ENCODE measurements at regions not wholly inside any gene's neighbourhood (a gene's known extent, or its start where the extent isn't known, plus 50 kb on each side); places are given as distances from the start of the nearest gene placed in this dataset.
"Not testable (repeated sequence)": the region's sequence is repeated elsewhere in the genome, so short reads cannot be mapped to it uniquely, and the experiment has no call there.

GRCh38 chr6:28585335-28585734 lies 59.7 kb downstream of the GPX5 start:
- DNase-seq (ENCODE audit: low spot score) = no peak

- no peak for DNase-seq (ENCODE audit: low spot score)
These were observed 60.6 kb downstream of the GPX5 start for GRCh38 chr6:28586324-28586723.

- no peak for DNase-seq (ENCODE audit: low spot score)
These were observed 61.5 kb downstream of the GPX5 start for GRCh38 chr6:28586962-28587745.

- no peak for DNase-seq (ENCODE audit: low spot score)
These were observed 62.0 kb downstream of the GPX5 start for GRCh38 chr6:28587746-28588075.

- no peak for DNase-seq (ENCODE audit: low spot score)
These were observed 63.0 kb downstream of the GPX5 start for GRCh38 chr6:28588666-28589065.

GRCh38 chr6:28589234-28589956 lies 63.7 kb downstream of the GPX5 start:
- DNase-seq (ENCODE audit: low spot score) = peak; percentile 86

GRCh38 chr6:28589957-28590349 lies 64.3 kb downstream of the GPX5 start:
- DNase-seq (ENCODE audit: low spot score) = no peak

- peak; percentile 50 for DNase-seq (ENCODE audit: low spot score)
These were observed 71.6 kb downstream of the GPX5 start for GRCh38 chr6:28597217-28597835.

GRCh38 chr6:28597924-28598722 lies 72.4 kb downstream of the GPX5 start:
- DNase-seq (ENCODE audit: low spot score) = no peak

- no peak for DNase-seq (ENCODE audit: low spot score)
These were observed 73.3 kb downstream of the GPX5 start for GRCh38 chr6:28598757-28599686.

GRCh38 chr6:28600245-28600644 lies 74.6 kb downstream of the GPX5 start:
- DNase-seq (ENCODE audit: low spot score) = no peak

GRCh38 chr6:28603891-28604290 lies 78.2 kb downstream of the GPX5 start:
- DNase-seq (ENCODE audit: low spot score) = no peak

- peak; percentile 60 for DNase-seq (ENCODE audit: low spot score)
These were observed 81.0 kb downstream of the GPX5 start for GRCh38 chr6:28606424-28607391.

- DNase-seq (ENCODE audit: low spot score) = no peak
These were observed 82.3 kb downstream of the GPX5 start for GRCh38 chr6:28607990-28608389.

GRCh38 chr6:28609672-28610071 lies 84.0 kb downstream of the GPX5 start:
- DNase-seq (ENCODE audit: low spot score) = no peak

- no peak for DNase-seq (ENCODE audit: low spot score)
These were observed 89.9 kb downstream of the GPX5 start for GRCh38 chr6:28615616-28615954.

GRCh38 chr6:28615955-28616747 lies 90.5 kb downstream of the GPX5 start:
- no peak for DNase-seq (ENCODE audit: low spot score)

- no peak for DNase-seq (ENCODE audit: low spot score)
These were observed 93.3 kb downstream of the GPX5 start for GRCh38 chr6:28618898-28619555.

GRCh38 chr6:28621268-28621667 lies 95.6 kb downstream of the GPX5 start:
- not testable (repeated sequence) for DNase-seq (ENCODE audit: low spot score)

Data from kidney capillary endothelial cell (primary cell).